Activated CD4-positive, CD25-positive, alpha-beta regulatory T cell treated with anti-CD3 and anti-CD28 coated beads, Interleukin-2, amount 50 U/mL, for 24 hours (primary cell): ENCODE measurements at regions not wholly inside any gene's neighbourhood (a gene's known extent, or its start where the extent isn't known, plus 50 kb on each side); places are given as distances from the start of the nearest gene placed in this dataset.

Source experiments
- ATAC-seq, 2 donors: fragments of 150-1000 bp; cut with Tn5 transposase; one replicate each; pipeline ENCODE4 v1.10.0; 2021; ENCODE audit warnings: mild to moderate bottlenecking in 1 of 2, moderate library complexity in 1 of 2

DNA sequence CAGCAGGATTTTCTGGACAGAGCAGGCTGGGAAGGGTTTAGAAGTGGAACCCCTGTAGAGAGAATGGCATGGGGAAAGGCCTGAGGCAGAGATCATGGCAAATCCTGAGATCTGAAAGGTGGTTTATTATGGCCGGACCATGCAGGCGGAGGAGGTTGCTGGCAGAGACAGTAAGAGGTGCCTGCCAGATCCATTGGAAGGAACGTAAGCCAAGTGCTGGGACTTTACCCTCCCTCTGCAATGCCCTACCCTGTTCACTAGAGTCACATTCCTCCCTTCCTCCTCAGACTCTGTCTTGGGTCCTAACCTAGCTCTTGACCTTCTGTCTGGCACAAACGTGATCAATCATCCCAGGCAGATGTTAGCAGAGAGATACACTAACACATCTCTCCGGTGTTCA lies 66.4 kb upstream of the SLC22A23 start:
- ATAC-seq = no peak

DNA sequence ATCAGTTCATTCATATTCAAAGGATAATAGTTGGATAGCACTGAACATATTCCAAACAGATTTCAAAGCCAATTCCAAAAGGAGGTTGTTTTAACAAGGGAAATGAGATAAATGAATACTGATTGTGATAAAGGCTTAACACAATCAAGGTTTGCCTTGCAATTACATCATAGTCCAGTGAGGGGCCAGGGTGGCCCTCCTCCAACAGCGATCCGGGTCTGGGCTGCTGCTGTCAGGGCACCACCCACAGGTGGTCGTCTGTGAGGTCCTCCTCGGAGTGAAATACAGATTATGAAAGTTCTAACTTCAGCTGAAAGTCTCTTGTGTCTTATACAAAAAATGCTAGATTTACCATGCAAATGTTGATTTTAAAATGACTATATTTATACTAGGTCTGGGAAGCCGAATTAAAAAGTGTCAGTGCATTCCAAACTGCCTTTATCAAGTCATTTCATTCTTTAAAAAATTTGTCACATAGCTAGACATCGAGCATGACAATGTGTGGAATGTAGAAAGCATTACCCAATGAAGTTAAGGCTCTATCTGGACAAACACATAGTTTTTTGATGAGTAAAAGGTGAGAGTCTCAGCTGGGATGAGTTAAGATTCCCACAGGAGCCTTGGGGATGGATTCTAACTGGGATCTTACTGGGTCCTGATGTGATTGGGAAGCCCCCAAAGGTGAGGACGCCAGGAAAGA lies 65.9 kb upstream of the SLC22A23 start:
- ATAC-seq = no peak

- no peak for ATAC-seq
Measured at GRCh38 chr6:3520281-3521230, 63.7 kb upstream of the SLC22A23 start.

DNA sequence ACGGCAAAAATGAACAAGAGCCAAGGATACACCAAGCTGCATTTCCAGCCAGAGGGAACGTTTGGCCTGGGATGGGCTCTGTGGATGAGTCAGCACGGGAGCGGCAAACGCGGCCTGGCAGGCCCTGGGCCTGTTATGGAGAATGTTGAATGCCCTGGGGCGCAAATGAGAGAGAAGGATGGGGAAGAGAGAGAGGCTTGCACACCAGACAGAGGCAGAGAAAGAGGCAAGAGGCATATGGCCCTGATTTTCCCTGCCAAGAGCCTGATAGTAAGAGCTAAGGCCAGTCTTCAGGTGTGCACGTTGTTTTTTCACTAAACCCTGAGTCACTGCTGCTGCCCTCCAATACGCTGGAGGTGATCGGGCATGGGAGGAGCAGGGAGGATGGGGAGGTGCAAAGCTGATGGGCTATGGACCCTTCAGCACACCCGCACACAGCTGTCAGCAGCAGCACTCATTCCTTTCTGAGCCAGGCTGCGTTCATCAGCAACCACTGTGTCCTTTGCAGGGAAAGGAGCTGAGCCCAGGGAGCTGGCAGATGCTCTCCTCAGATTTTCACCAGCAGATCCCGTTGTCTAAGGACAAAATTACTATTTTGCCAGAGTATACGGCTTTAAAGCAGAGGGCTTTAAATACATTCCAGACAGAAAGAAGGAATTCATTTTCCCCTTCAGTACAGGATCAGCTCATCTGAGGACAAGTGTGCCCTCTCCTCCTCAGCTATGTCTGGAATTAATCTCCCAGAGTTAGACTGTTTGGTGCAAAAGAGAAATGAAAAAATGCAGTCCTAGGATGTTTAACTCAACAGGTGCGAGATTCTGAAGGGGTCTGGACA lies 61.7 kb upstream of the SLC22A23 start:
- no peak for ATAC-seq

- no peak for ATAC-seq
Measured at GRCh38 chr6:3517350-3517749, 60.5 kb upstream of the SLC22A23 start.

- ATAC-seq = no peak
Measured at GRCh38 chr6:3516092-3516491, 59.2 kb upstream of the SLC22A23 start.

DNA sequence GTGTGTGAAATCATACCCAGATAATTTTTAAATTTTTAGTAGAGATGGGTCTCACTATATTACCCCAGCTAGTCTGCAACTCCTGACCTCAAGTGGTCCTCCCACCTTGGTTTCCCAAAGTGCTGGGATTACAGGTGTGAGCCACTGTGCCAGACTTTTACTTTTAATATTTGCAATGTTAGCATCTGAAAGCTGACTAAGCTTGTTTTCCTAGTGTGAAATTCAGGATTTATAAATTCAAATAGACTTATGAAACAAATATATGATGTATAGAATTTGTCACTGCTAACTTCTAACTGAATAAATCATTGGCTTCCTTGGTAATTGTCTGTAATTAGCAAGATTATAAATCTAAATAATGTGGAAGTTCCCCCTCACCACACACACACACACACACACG lies 58.8 kb upstream of the SLC22A23 start:
- ATAC-seq = no peak

DNA sequence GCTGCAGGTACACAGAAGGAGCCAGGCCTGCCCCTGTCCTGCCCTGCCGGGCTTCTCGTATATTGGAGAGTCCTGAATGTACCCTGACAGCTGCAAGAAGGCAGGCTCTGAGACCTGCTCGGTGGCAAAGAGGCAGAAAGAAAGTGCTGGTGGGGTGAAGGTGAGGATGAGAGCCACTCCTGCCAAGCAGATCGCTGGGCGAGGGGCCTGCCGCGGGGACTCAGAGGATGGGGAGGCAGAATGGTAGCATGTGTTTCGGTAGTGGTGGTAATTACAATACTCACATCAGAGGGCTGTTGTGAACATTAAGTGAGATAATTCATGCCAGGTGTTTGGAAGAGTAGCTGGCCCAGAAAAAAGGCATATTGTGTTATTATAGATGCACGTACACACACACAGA lies 56.6 kb upstream of the SLC22A23 start:
- no peak for ATAC-seq

DNA sequence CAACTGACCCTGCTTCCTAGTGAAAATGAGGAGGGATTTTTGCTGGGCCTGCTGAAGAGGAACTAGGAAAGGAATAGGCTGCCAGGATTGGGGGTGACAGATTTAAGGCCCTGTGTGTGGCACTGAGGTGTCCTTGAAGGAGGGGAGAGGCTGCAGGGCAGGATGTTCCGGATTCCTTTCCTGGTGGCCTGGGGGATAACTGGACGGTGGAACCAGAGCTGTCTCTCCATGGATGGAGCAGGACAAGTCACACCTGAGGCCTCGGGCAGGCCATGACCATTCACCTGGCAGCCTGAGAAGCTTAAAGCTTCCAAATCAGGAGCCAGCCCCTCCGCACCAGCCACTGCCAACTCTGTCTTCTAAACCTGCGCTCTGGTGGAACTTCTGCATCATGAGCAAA lies 56.0 kb upstream of the SLC22A23 start:
- ATAC-seq = no peak

DNA sequence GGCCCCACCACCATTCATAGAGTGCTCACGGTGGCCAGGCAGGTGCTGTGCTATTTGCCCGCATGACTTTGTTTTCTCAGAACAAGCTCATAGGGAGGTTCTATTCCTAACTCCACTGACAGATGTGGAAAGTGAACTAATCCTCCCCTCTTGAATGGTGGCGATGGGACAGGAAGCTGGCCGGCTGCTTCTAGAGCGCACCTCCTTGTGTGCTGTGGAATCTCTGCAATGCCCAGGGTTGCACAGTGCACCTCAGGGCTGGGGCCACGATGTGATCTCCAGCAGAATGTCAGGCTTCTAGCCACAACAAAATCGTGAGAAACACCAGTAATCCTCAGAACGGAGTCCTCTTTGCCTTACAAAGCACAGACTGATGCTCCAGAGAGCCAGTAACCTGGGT lies 53.8 kb upstream of the SLC22A23 start:
- no peak for ATAC-seq

GRCh38 chr6:3510178-3510577 lies 53.3 kb upstream of the SLC22A23 start:
- ATAC-seq = no peak

GRCh38 chr6:3509336-3509735 lies 52.5 kb upstream of the SLC22A23 start:
- ATAC-seq = no peak

DNA sequence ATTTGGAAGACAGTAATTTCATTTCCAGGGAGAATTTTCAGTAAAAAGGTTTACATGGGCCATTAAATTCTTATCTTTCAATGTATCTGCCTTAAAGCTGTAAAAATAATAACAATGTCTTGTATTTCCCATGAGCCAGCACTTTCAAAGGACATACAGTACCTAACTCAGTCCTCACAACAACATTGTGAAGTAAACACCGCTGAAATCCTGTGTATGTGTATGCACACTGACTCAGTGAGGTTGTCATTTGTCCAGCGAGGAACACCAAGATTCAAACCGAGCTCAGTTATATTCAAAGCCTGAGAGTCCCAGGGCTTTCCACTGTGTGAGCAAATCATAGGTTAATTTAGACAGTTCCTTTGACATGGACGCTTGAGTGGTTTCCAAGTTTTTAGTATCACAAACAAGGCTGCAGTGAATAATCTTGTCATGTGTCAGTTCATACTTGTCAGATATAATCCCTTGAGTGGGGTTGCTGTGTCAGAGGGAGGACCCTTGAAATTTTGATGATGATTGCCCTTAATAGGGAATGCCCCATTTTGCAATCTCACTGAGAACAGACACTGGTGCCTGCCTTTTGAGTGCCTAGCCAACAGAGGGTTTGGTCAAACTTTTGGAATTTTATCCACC lies 50.0 kb upstream of the SLC22A23 start:
- no peak for ATAC-seq
